ENCODE measurements at regions not wholly inside any gene's neighbourhood (a gene's known extent, or its start where the extent isn't known, plus 50 kb on each side); places are given as distances from the start of the nearest gene placed in this dataset.
"Not testable (repeated sequence)": the region's sequence is repeated elsewhere in the genome, so short reads cannot be mapped to it uniquely, and the experiment has no call there.

- DNase-seq (ENCODE audit: low read depth) = no peak
These were observed 225.0 kb upstream of the ZNF217 start for GRCh38 chr20:53818457-53819177.

DNA sequence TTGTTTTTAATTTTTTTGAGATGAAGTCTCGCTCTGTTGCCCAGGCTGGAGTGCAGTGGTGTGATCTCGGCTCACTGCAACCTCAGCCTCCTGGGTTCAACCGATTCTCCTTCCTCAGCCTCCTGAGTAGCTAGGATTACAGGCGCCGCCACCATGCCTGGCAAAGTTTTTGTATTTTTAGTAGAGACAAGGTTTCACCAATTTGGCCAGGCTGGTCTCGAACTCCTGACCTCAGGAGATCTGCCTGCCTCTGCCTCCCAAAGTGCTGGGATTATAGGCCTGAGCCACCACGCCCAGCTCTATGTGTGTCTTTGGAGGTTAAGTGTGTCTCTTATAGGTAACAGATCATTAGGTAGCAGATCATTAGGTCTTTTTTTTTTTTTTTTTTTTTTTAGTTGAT is 223.9 kb upstream of the ZNF217 start:
- not testable (repeated sequence) for DNase-seq (ENCODE audit: low read depth)

GRCh38 chr20:53816872-53817398 is 223.3 kb upstream of the ZNF217 start:
- no peak for DNase-seq (ENCODE audit: low read depth)

DNA sequence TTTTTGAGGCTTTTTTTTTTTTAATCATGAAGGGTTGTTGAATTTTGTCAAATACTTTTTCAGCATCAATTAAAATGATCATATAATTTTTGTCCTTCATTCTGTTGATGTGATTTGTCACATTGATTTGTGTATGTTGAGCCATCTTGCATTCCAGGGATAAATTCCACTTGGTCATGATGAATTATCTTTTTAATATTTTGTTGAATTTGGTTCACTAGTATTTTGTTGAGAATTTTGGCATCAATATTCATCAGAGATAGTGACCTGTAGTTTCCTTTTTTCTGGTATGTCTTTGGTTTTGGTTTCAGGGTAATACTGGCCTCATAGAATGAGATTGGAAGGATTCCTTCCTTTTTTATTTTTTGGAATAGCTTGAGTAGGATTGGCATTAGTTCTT is 221.9 kb upstream of the ZNF217 start:
- no peak for DNase-seq (ENCODE audit: low read depth)

GRCh38 chr20:53814060-53814459 is 220.4 kb upstream of the ZNF217 start:
- DNase-seq (ENCODE audit: low read depth) = no peak

GRCh38 chr20:53813636-53814035 is 220.0 kb upstream of the ZNF217 start:
- no peak for DNase-seq (ENCODE audit: low read depth)

DNA sequence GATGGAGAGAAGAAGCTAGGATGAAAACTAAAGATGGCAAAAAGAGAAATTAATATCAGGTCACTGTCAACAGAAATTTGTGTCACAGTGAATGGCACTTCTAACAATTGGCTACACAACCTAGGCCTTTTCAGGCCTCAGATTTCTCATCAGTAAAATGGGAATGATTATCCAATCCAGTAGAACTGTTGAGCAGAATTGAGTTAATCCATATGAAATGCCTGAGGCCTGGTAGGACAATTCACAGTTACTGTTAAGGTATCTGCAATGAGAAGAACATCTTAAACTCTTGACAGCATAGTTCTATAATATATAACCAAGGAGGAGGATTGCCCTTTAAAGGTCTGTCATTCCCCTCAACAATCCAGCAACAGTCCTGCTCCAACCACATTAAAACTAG is 217.9 kb upstream of the ZNF217 start:
- DNase-seq (ENCODE audit: low read depth) = no peak

GRCh38 chr20:53810661-53811355 is 217.2 kb upstream of the ZNF217 start:
- no peak for DNase-seq (ENCODE audit: low read depth)

DNA sequence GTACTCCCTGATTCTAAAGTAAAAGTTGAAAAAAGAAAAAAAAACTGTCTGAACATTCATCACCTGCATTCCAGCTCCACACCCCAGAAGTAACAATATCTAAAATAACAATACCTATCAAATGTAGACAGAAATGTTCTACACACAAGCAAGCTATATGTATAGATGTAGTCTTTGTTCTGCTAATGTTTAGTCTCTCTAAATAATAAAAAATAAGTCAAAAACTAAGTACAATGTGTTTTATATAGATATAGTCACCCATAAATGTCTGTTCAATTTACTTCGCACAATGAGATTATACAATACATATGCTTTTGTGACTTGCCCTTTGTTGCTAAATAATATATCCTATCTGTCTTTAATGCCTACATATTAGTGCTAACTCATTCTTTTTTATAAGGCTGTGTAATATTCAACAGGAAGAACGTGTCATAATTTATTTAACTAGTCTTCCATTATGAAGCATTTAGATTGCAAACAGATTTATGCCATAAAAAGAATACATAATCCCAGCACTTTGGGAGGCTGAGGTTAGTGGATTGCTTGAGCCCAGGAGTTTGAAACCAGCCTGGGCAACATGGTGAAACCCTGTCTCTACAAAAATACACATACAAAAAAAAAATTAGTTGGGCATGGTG is 216.2 kb upstream of the ZNF217 start:
- DNase-seq (ENCODE audit: low read depth) = no peak

- no peak for DNase-seq (ENCODE audit: low read depth)
These were observed 215.6 kb upstream of the ZNF217 start for GRCh38 chr20:53809217-53809616.

DNA sequence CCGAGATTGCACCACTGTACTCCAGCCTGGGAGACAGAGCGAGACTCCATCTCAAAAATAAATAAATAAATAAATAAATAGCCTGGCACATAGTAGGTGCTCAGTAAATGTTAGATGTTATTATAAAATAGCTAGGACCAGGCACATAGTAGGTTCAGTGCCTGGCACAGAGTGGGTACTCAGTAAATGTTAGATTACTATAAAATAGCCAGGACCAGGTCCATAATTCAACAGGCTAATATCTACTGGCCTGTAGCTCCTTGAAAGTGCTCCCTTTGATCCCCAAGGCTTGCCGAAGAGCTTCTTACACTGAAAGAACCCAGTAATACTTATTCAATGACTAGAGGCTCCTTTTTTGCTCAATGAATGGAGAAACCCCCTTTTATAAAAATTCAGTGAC is 215.1 kb upstream of the ZNF217 start:
- no peak for DNase-seq (ENCODE audit: low read depth)

- not testable (repeated sequence) for DNase-seq (ENCODE audit: low read depth)
These were observed 214.7 kb upstream of the ZNF217 start for GRCh38 chr20:53808302-53808701.

DNA sequence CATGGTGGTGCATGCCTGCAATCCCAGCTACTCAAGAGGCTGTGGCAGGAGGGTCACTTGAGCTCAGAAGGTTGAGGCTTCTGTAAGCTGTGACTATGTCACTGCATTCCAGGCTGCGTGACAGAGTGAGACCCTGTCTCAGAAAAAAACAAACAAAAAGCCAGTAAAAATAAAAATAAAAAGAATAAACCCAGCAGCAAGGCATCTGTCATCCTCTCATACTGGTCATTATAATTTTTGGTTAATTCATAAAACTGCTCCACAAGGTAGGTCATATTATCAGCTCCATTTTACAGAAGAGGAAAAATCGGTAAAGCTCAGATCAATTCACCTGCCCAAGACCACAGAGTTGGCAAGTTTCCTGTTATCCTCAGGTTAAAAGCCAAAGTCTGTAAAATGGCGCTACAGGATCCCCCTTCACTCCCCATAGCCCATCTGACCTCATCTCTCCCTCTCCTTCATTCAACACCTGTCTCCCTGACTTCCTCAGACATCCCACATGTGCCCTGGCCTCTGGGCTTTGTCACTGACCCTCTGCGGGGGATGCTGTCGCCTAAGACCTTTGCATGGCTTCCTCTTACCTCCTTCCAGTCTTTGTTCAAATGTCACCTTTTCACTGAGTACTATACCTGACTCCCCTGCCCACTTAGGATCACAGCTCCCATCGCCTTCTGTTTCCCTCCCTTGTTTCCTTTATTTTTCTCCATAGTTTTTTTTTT is 213.2 kb upstream of the ZNF217 start:
- no peak for DNase-seq (ENCODE audit: low read depth)

GRCh38 chr20:53805895-53806384 is 212.3 kb upstream of the ZNF217 start:
- DNase-seq (ENCODE audit: low read depth) = peak; percentile 74

DNA sequence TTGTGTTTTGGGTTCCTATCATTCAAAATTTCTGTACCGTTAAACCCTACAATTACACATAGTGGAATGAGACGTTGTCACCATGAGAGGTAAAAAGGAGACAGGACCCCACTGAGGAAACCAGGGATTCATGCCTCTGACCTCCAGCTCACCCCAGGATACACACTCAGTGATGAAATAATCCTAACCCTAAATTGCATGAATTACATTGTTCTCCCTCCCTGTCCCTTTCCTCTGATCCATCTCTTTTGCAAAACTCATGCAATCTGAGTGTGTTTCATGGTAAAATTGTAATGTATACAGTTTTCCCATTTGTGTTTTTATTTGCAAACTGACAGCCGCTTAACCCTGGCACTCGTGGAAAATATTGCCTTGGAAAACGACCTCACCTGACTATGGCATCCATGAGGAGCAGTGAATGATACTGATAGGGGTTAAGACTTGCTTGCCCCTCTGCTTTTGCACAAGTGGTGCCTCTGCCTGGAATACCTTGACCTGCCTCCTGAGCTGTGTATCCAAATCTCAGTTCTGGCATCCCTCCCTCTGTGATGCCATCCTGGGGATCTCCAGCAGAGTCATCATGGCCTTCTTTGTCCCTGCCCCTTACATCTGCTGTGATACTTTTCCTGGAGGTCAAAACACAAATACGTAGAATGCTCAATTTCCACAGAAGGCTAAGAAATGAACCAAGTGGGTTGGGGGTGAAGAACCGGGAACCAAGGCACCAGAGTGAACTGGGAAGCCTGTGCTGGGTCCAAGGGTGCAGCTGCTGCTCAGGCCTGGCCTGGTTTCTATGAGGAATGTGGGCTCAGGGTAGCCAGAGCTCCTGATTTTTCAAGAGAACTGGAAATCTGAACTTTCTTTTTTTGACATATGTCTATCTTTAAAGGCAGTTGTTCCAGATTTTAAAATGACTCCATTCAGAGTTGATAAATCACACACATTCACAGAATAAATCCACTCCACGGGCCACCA is 211.6 kb upstream of the ZNF217 start:
- DNase-seq (ENCODE audit: low read depth) = no peak

DNA sequence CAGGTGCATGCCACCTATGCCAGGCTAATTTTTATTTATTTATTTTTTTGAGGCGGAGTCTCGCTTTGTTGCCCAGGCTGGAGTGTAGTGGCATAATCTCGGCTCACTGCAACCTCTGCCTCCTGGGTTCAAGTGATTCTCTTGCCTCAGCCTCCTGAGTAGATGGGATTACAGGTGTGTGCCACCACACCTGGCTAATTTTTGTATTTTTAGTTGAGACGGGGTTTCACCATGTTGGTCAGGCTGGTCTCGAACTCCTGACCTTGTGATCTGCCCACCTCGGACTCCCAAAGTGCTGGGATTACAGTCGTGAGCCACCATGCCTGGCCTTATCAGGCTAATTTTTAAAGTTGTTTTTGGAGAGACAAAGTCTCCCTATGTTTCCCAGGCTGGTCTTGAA is 210.7 kb upstream of the ZNF217 start:
- DNase-seq (ENCODE audit: low read depth) = not testable (repeated sequence)

- no peak for DNase-seq (ENCODE audit: low read depth)
These were observed 210.0 kb upstream of the ZNF217 start for GRCh38 chr20:53803492-53804155.

- DNase-seq (ENCODE audit: low read depth) = no peak
These were observed 208.2 kb upstream of the ZNF217 start for GRCh38 chr20:53801609-53802370.

DNA sequence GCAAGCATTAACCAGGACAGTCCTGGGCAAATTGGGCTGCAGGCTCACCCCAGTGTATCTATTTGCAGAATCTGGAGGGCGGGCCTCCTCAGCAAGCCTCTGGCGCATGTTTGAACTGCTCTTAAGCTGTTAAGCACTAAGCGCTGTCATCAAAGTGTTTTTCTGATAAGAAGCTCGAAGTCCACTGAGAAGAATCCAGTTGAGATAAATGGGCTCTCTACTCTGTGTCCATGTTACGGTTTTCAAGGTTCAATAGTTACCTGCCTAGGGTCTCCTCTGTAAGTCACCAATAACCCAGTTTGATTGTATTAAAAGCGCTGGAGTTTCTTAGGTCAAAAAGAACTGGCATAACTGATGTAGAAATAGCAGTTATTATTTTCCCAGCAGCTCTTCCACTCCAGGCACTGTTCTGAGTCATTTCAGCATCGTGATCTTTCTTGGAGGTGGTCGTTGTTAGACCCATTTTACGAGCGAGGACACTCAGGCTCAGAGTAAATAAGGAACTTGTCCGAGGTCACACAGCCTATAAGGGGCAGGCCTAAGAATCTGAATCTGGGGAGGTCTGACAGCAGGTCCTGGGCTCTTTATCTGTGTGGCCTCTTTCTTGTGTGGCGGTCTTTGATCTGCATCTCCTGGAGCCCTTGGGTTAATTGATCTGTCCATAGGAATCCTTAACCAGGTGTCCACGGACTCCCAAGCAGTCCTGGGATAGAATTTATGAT is 207.4 kb upstream of the ZNF217 start:
- DNase-seq (ENCODE audit: low read depth) = no peak
